GM12891 (cell line): ENCODE measurements at regions not wholly inside any gene's neighbourhood (a gene's known extent, or its start where the extent isn't known, plus 50 kb on each side); places are given as distances from the start of the nearest gene placed in this dataset.
"Not testable (repeated sequence)": the region's sequence is repeated elsewhere in the genome, so short reads cannot be mapped to it uniquely, and the experiment has no call there.

Source experiments
- POLR2A ChIP-seq: IDR thresholded peaks from 2 replicates; pipeline ENCODE4 v1.6.1; 2011; ENCODE audit warnings: low read depth, low read length, control low read depth
- POLR2AphosphoS5 ChIP-seq: IDR thresholded peaks from 2 replicates; pipeline ENCODE4 v1.6.1; 2011; ENCODE audit warnings: low read depth, low read length, control low read depth
- SPI1 ChIP-seq: IDR thresholded peaks from 2 replicates; pipeline ENCODE4 v1.6.1; 2011; ENCODE audit warnings: low read depth, low read length, control low read depth

- TF ChIP-seq POLR2A, POLR2AphosphoS5, SPI1: not testable (repeated sequence)
Observed at GRCh38 chr6:58000233-58000632, 682.8 kb downstream of the PRIM2 start.
